HepG2 (cell line): ENCODE measurements at regions not wholly inside any gene's neighbourhood (a gene's known extent, or its start where the extent isn't known, plus 50 kb on each side); places are given as distances from the start of the nearest gene placed in this dataset.

Experiments
- FIP1L1 ChIP-seq: fragments of 200-400 bp; formaldehyde crosslinking; IDR thresholded peaks from 2 replicates; pipeline ENCODE4 v1.6.1; 2018; ENCODE audit warnings: low read depth, mild to moderate bottlenecking, low read length, moderate library complexity, borderline replicate concordance; ENCODE audit not compliant: insufficient read depth
- GATA4 ChIP-seq: sonication (generic); IDR thresholded peaks from 2 replicates; pipeline ENCODE4 v1.6.1; 2016; ENCODE audit warnings: antibody characterized with exemption, low read depth, borderline replicate concordance
- SKI ChIP-seq: fragments of 450-650 bp; IDR thresholded peaks from one replicate; pipeline ENCODE4 v1.6.1; 2018; ENCODE audit warnings: mild to moderate bottlenecking; ENCODE audit not compliant: partially characterized antibody
- ZNF768 ChIP-seq: sonication (generic); formaldehyde crosslinking; IDR thresholded peaks from 2 replicates; pipeline ENCODE4 v1.4.0; 2020; ENCODE audit warnings: missing genetic modification reagents
- TF ChIP-seq, protein P1 (sequence below), 2 experiments: sonication (generic) in 1 of 2; formaldehyde crosslinking in 1 of 2; IDR thresholded peaks; 2 replicates each; pipeline versions ENCODE4 v1.5.1 to v1.6.1; 2011 to 2020; ENCODE audit warnings: borderline replicate concordance in 1 of 2, low read depth in 1 of 2, low read length in 1 of 2, mild to moderate bottlenecking in 1 of 2, missing genetic modification reagents in 1 of 2, moderate library complexity in 1 of 2

DNA sequence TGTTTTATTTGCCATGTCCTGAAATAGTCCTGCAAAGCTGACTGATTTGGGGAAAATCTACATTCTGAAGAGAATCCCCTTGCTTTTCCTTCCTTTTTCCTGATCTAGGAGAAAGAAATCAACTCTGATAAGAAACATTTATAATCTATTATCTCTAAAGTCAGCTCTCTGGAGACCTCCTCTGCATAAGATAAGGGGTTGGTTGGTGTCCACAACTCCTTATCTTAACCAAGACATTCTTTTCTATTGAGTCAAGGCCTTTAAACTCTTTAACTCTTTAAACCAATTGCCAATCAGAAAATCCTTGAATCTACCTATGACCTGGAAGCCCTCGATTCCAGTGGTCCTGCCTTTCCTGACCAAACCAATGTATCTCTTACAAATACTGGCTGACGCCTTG, 373.6 kb upstream of the RASGEF1B start:
- TF ChIP-seq SKI (no peak), ZNF768 (CRISPR knock-in tag) (no peak), FIP1L1 (no peak), GATA4 (no peak)
- TF ChIP-seq, protein P1, sequence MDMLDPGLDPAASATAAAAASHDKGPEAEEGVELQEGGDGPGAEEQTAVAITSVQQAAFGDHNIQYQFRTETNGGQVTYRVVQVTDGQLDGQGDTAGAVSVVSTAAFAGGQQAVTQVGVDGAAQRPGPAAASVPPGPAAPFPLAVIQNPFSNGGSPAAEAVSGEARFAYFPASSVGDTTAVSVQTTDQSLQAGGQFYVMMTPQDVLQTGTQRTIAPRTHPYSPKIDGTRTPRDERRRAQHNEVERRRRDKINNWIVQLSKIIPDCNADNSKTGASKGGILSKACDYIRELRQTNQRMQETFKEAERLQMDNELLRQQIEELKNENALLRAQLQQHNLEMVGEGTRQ (IDR thresholded peaks at IDR 0.05; ENCODE audit: low read depth, low read length): no peak
- TF ChIP-seq, protein P1 (CRISPR knock-in tag; IDR thresholded peaks at IDR 0.05; ENCODE audit: borderline replicate concordance): no peak
